ENCODE measurements at regions not wholly inside any gene's neighbourhood (a gene's known extent, or its start where the extent isn't known, plus 50 kb on each side); places are given as distances from the start of the nearest gene placed in this dataset.

DNA sequence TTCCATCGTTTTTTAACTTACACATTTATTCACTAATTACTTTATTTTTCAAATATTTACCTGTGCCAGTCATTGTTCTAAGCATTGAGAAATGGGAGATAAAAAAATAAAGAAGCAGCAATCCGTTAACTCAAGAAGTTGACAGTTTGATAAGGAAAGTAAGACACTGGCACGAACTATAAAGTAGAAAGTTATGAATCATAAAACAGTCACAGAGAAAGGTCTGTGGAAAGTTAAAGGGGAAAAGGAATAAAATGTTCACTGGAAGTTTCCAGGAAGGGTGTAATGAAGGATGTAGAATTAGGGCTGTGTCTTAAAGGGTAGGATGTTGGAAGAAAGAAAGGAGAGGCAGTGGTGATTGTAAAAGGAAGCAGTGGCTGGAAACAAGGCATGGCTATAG lies 118.9 kb downstream of the RDH14 start:
- TF ChIP-seq, protein P1, sequence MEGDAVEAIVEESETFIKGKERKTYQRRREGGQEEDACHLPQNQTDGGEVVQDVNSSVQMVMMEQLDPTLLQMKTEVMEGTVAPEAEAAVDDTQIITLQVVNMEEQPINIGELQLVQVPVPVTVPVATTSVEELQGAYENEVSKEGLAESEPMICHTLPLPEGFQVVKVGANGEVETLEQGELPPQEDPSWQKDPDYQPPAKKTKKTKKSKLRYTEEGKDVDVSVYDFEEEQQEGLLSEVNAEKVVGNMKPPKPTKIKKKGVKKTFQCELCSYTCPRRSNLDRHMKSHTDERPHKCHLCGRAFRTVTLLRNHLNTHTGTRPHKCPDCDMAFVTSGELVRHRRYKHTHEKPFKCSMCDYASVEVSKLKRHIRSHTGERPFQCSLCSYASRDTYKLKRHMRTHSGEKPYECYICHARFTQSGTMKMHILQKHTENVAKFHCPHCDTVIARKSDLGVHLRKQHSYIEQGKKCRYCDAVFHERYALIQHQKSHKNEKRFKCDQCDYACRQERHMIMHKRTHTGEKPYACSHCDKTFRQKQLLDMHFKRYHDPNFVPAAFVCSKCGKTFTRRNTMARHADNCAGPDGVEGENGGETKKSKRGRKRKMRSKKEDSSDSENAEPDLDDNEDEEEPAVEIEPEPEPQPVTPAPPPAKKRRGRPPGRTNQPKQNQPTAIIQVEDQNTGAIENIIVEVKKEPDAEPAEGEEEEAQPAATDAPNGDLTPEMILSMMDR (IDR thresholded peaks at IDR 0.05), result no peak
- TF ChIP-seq POLR2A (IDR thresholded peaks at IDR 0.05), result no peak
- TF ChIP-seq EP300 (IDR thresholded peaks at IDR 0.05), result no peak

Data from ovary (tissue), 3 donors.